Immature natural killer cell (primary cell): ENCODE measurements at regions not wholly inside any gene's neighbourhood (a gene's known extent, or its start where the extent isn't known, plus 50 kb on each side); places are given as distances from the start of the nearest gene placed in this dataset.

Experiments
- DNase-seq, 3 donors: peaks; one replicate each; pipeline ENCODE4 v3.0.0; 2022; ENCODE audit warnings: mixed read lengths in 1 of 3
- H3K27ac Mint-ChIP-seq, 6 donors: one replicate each; pipeline ENCODE4 v1.8.0; 2020; ENCODE audit warnings: mixed read lengths in 6 of 6, mild to moderate bottlenecking in 5 of 6, inconsistent platforms in 4 of 6, moderate library complexity in 3 of 6
- H3K27me3 Mint-ChIP-seq, 3 donors: one replicate each; pipeline ENCODE4 v1.8.0; 2020 to 2021; ENCODE audit warnings: low read depth in 3 of 3, mild to moderate bottlenecking in 3 of 3, mixed read lengths in 3 of 3, moderate library complexity in 3 of 3, inconsistent platforms in 1 of 3
- H3K36me3 Mint-ChIP-seq, 3 donors: one replicate each; pipeline ENCODE4 v1.8.0; 2020; ENCODE audit warnings: mixed read lengths in 3 of 3, inconsistent platforms in 2 of 3, mild to moderate bottlenecking in 2 of 3
- H3K4me1 Mint-ChIP-seq, 2 donors: one replicate each; pipeline ENCODE4 v1.8.0; 2020; ENCODE audit warnings: inconsistent platforms in 2 of 2, mild to moderate bottlenecking in 2 of 2, mixed read lengths in 2 of 2, moderate library complexity in 1 of 2
- H3K4me3 Mint-ChIP-seq, 5 donors: one replicate each; pipeline ENCODE4 v1.8.0; 2020; ENCODE audit warnings: mild to moderate bottlenecking in 5 of 5, mixed read lengths in 5 of 5, inconsistent platforms in 3 of 5, moderate library complexity in 3 of 5
- H3K9me3 Mint-ChIP-seq, 6 donors: one replicate each; pipeline ENCODE4 v1.8.0; 2020; ENCODE audit warnings: mild to moderate bottlenecking in 6 of 6, mixed read lengths in 6 of 6, inconsistent platforms in 4 of 6, moderate library complexity in 3 of 6

DNA sequence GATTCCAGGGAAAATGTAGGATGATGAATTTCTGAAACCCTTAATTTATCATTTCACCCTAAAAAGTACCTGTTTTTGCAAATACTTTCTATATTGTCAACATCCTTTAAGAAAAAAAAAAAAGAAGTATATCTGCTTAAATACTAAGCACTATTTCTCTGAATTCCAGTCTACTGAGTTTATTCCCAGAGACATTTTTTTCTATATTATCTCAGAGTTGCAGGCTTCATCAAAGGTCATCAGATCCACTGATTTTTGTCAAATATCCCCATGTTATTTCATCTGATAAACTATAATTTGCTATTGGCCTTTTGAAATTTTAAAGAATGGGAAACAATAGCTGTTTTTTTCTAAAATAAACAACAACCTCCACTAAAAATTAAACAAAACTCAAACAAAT is 357.6 kb upstream of the ID4 start:
- H3K4me1 Mint-ChIP-seq, result no peaks in the 10 kb centered on the region
- H3K27ac Mint-ChIP-seq, result no peak overlapping the region
- H3K36me3 Mint-ChIP-seq, result no peaks in the 10 kb centered on the region
- DNase-seq, result no peak
- no peak overlapping the region for H3K4me3 Mint-ChIP-seq
- H3K9me3 Mint-ChIP-seq, result peaks cover 0 to 8% (median 5%) of the 10 kb centered on the region in 6 donors
- H3K27me3 Mint-ChIP-seq, result peaks cover 0 to 3% (median 0%) of the 10 kb centered on the region in 3 donors

DNA sequence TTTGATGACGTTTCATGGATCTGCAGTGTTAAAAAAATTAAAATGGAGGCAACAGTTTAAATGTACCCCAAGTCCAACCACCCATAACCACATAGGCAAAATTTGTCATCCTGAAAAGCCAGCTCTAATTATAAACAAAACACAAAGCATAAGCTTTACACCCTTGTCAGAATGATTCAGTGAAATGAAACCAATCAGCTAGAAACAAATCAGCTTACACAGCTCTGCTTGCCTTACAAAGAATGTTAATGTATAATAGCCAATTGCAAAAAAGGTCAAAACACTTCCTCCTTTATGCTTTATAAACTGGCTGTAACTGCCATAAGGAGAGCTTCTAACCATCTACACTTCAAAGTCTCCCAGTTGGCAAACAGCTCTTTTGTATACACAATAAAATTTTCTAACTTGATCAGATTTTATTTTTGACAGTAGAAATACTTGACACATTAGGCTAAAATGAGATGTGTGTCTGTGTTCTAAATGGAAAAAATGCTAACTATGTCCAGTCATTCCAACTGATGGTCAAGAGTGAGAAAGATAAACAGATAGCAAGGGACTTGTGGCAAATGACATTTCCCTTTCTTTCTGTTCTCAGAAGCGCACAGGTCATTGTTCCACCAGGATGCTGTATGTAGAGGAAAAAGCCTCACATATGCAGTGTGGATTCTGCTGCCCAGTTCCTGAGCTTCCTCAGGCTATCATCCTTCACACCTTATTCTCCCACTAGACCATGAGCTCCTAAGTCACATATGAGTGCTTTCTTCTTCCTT is 344.3 kb upstream of the ID4 start:
- no peak overlapping the region for H3K27ac Mint-ChIP-seq
- H3K4me3 Mint-ChIP-seq, result no peak overlapping the region
- no peaks in the 10 kb centered on the region for H3K36me3 Mint-ChIP-seq
- peaks cover 4 to 14% (median 10%) of the 10 kb centered on the region in 6 donors for H3K9me3 Mint-ChIP-seq
- H3K27me3 Mint-ChIP-seq, result peaks cover 0 to 2% (median 0%) of the 10 kb centered on the region in 3 donors
- no peak for DNase-seq
- H3K4me1 Mint-ChIP-seq, result no peaks in the 10 kb centered on the region

DNA sequence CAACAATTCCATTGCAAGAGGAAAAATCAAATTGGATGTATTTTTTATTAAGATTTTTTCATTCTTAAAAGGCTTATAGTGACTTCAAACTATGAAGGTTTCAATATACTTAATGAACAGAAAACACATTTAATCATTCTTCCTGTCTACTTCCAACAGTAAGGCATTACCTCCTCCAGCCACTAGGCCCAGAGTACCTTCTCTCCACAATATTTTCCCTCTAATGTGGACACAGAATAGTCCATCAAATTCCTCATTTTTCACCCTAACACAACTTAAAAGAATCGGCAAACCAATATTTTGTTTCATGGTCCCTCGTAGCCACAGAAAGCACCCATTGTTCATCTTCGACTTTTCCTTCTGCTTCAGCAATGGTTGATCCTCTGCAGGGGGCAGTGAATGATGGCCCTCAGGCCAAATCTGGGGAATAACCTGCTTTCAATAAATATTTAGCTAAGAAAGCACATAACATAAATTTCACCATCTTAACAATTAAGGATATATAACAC is 335.4 kb upstream of the ID4 start:
- H3K9me3 Mint-ChIP-seq, result peaks cover 5 to 33% (median 11%) of the 10 kb centered on the region in 6 donors
- DNase-seq, result no peak
- H3K27ac Mint-ChIP-seq, result no peak overlapping the region
- H3K4me1 Mint-ChIP-seq, result no peaks in the 10 kb centered on the region
- H3K27me3 Mint-ChIP-seq, result peaks cover 0 to 4% (median 2%) of the 10 kb centered on the region in 3 donors
- no peaks in the 10 kb centered on the region for H3K36me3 Mint-ChIP-seq
- H3K4me3 Mint-ChIP-seq, result no peak overlapping the region

DNA sequence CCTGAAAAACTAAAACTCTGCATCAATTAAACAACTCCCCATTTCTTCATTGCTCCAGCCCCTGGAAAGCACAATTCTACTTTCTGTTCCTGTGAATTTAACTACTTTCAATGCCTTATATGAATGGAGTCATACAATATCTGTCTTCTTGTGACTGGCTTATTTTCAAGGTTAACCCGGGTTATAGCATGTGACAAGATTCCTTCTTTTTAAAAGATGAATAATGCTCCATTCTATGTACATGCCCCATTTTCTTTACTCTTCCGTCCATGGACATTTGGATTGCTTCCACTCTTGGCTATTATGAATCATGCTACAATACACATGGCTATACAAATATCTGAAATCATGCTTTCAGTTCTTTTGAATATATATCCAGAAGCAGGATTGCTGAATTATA is 334.9 kb upstream of the ID4 start:
- no peak overlapping the region for H3K27ac Mint-ChIP-seq
- H3K36me3 Mint-ChIP-seq, result no peaks in the 10 kb centered on the region
- peaks cover 5 to 38% (median 12%) of the 10 kb centered on the region in 6 donors for H3K9me3 Mint-ChIP-seq
- H3K27me3 Mint-ChIP-seq, result peaks cover 0 to 4% (median 2%) of the 10 kb centered on the region in 3 donors
- no peaks in the 10 kb centered on the region for H3K4me1 Mint-ChIP-seq
- no peak for DNase-seq
- no peak overlapping the region for H3K4me3 Mint-ChIP-seq

GRCh38 chr6:19515939-19516338 is 321.2 kb upstream of the ID4 start:
- Mint-ChIP-seq H3K4me1 (no peaks in the 10 kb centered on the region), H3K27ac (no peak overlapping the region), H3K36me3 (peaks cover 0 to 3% (median 0%) of the 10 kb centered on the region in 3 donors), H3K4me3 (no peak overlapping the region), H3K27me3 (no peaks in the 10 kb centered on the region), H3K9me3 (peaks cover 6 to 40% (median 18%) of the 10 kb centered on the region in 6 donors)
- DNase-seq, result no peak

- Mint-ChIP-seq H3K4me3 (no peak overlapping the region), H3K36me3 (peaks cover 0 to 3% (median 0%) of the 10 kb centered on the region in 3 donors), H3K27ac (no peak overlapping the region), H3K9me3 (peaks cover 7 to 17% (median 11%) of the 10 kb centered on the region in 6 donors), H3K4me1 (no peaks in the 10 kb centered on the region), H3K27me3 (peaks cover 0 to 2% (median 0%) of the 10 kb centered on the region in 3 donors)
- no peak for DNase-seq
These were observed 317.2 kb upstream of the ID4 start for GRCh38 chr6:19519941-19520340.

- no peak for DNase-seq
- H3K4me3 Mint-ChIP-seq, result no peak overlapping the region
- H3K27ac Mint-ChIP-seq, result no peak overlapping the region
- H3K36me3 Mint-ChIP-seq, result no peaks in the 10 kb centered on the region
- H3K27me3 Mint-ChIP-seq, result peaks cover 0 to 2% (median 0%) of the 10 kb centered on the region in 3 donors
- peaks cover 0 to 9% (median 5%) of the 10 kb centered on the region in 6 donors for H3K9me3 Mint-ChIP-seq
- H3K4me1 Mint-ChIP-seq, result no peaks in the 10 kb centered on the region
These were observed 312.6 kb upstream of the ID4 start for GRCh38 chr6:19524366-19525186.

- no peak for DNase-seq
- H3K36me3 Mint-ChIP-seq, result no peaks in the 10 kb centered on the region
- H3K27ac Mint-ChIP-seq, result no peak overlapping the region
- H3K27me3 Mint-ChIP-seq, result peaks cover 0 to 2% (median 0%) of the 10 kb centered on the region in 3 donors
- no peaks in the 10 kb centered on the region for H3K4me1 Mint-ChIP-seq
- peaks cover 0 to 7% (median 5%) of the 10 kb centered on the region in 6 donors for H3K9me3 Mint-ChIP-seq
- no peak overlapping the region for H3K4me3 Mint-ChIP-seq
These were observed 311.5 kb upstream of the ID4 start for GRCh38 chr6:19525673-19526072.

DNA sequence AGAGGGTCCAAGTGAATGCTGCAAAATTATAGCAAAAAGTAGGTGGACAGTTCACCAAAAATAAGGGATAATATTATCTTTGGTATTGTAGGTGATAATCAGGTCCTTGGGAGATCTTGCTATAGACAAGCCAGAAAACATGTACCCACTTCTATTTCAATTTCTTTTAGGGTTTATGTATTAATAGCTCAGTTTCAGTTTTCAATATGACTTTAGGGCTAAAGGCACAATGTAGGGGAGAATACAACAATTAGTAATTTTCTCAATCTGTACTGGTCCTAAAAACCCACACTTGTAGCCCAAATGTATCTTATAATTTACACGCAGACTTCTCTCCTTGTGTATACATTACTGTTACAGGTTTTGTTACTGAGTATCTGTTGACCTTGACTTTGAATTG is 307.0 kb upstream of the ID4 start:
- no peak overlapping the region for H3K27ac Mint-ChIP-seq
- no peak overlapping the region for H3K4me3 Mint-ChIP-seq
- H3K9me3 Mint-ChIP-seq, result peaks cover 0 to 7% (median 5%) of the 10 kb centered on the region in 6 donors
- no peak for DNase-seq
- H3K36me3 Mint-ChIP-seq, result no peaks in the 10 kb centered on the region
- no peaks in the 10 kb centered on the region for H3K4me1 Mint-ChIP-seq
- H3K27me3 Mint-ChIP-seq, result peaks cover 0 to 2% (median 2%) of the 10 kb centered on the region in 3 donors

DNA sequence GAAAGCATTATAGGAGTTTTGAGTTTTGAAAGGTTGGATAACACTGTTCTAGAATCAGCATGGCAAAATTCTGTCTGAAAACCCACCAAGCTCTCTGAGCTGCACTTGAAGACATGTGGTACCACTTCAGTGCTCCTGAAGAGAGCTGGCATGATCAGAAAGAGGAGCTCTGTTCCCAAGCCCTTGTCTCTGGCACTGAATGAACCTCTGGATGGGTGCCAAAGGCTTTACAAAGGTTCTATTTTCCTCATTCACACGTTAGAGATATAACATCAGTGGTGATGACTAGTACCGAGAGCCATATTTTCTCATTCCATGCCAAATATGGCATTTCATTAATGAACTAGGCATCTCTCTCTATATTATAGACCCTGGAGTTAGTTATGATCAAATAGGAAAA is 301.8 kb upstream of the ID4 start:
- Mint-ChIP-seq H3K36me3 (no peaks in the 10 kb centered on the region), H3K4me1 (no peaks in the 10 kb centered on the region), H3K27ac (no peak overlapping the region), H3K27me3 (peaks cover 0 to 5% (median 2%) of the 10 kb centered on the region in 3 donors), H3K4me3 (no peak overlapping the region), H3K9me3 (peaks cover 2 to 9% (median 4%) of the 10 kb centered on the region in 6 donors)
- no peak for DNase-seq

GRCh38 chr6:19536838-19537237 is 300.3 kb upstream of the ID4 start:
- peaks cover 0 to 7% (median 2%) of the 10 kb centered on the region in 3 donors for H3K27me3 Mint-ChIP-seq
- no peak overlapping the region for H3K4me3 Mint-ChIP-seq
- no peak for DNase-seq
- H3K4me1 Mint-ChIP-seq, result no peaks in the 10 kb centered on the region
- H3K9me3 Mint-ChIP-seq, result peaks cover 2 to 17% (median 5%) of the 10 kb centered on the region in 6 donors
- H3K36me3 Mint-ChIP-seq, result no peaks in the 10 kb centered on the region
- no peak overlapping the region for H3K27ac Mint-ChIP-seq

GRCh38 chr6:19538096-19538495 is 299.1 kb upstream of the ID4 start:
- Mint-ChIP-seq H3K36me3 (no peaks in the 10 kb centered on the region), H3K4me3 (no peak overlapping the region), H3K9me3 (peaks cover 1 to 17% (median 5%) of the 10 kb centered on the region in 6 donors), H3K4me1 (no peaks in the 10 kb centered on the region), H3K27ac (no peak overlapping the region), H3K27me3 (peaks cover 0 to 6% (median 1%) of the 10 kb centered on the region in 3 donors)
- DNase-seq, result no peak

GRCh38 chr6:19547507-19547906 is 289.7 kb upstream of the ID4 start:
- no peak for DNase-seq
- no peak overlapping the region for H3K27ac Mint-ChIP-seq
- H3K36me3 Mint-ChIP-seq, result no peaks in the 10 kb centered on the region
- H3K27me3 Mint-ChIP-seq, result no peaks in the 10 kb centered on the region
- peaks cover 0 to 2% (median 0%) of the 10 kb centered on the region in 6 donors for H3K9me3 Mint-ChIP-seq
- no peaks in the 10 kb centered on the region for H3K4me1 Mint-ChIP-seq
- H3K4me3 Mint-ChIP-seq, result no peak overlapping the region

GRCh38 chr6:19549109-19549508 is 288.1 kb upstream of the ID4 start:
- H3K4me1 Mint-ChIP-seq, result no peaks in the 10 kb centered on the region
- DNase-seq, result no peak

More at GRCh38 chr6:19549109-19549508, 288.1 kb upstream of the ID4 start:
- Mint-ChIP-seq H3K36me3 (no peaks in the 10 kb centered on the region), H3K9me3 (peaks cover 0 to 2% (median under 1%) of the 10 kb centered on the region in 6 donors), H3K27ac (no peak overlapping the region), H3K4me3 (no peak overlapping the region), H3K27me3 (no peaks in the 10 kb centered on the region)
